ENCODE measurements at regions not wholly inside any gene's neighbourhood (a gene's known extent, or its start where the extent isn't known, plus 50 kb on each side); places are given as distances from the start of the nearest gene placed in this dataset.
"Not testable (repeated sequence)": the region's sequence is repeated elsewhere in the genome, so short reads cannot be mapped to it uniquely, and the experiment has no call there.

DNA sequence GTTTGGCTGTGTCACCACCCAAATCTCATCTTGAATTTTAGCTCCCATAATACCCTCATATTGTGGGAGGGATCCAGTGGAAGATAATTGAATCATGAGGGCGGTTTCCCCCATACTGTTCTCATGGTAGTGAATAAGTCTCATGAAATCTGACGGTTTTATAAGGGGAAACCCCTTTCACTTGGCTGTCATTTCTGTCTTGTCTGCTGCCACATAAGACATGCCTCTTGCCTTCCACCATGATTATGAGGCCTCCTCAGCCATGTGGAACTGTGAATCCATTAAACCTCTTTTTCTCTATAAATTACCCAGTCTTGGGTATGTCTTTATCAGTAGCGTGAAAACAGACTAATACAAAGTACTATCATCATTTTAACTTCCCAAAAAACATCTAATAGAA is 216.5 kb upstream of the SETMAR start:
- TF ChIP-seq, protein P1, sequence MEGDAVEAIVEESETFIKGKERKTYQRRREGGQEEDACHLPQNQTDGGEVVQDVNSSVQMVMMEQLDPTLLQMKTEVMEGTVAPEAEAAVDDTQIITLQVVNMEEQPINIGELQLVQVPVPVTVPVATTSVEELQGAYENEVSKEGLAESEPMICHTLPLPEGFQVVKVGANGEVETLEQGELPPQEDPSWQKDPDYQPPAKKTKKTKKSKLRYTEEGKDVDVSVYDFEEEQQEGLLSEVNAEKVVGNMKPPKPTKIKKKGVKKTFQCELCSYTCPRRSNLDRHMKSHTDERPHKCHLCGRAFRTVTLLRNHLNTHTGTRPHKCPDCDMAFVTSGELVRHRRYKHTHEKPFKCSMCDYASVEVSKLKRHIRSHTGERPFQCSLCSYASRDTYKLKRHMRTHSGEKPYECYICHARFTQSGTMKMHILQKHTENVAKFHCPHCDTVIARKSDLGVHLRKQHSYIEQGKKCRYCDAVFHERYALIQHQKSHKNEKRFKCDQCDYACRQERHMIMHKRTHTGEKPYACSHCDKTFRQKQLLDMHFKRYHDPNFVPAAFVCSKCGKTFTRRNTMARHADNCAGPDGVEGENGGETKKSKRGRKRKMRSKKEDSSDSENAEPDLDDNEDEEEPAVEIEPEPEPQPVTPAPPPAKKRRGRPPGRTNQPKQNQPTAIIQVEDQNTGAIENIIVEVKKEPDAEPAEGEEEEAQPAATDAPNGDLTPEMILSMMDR (IDR thresholded peaks at IDR 0.05): not testable (repeated sequence)
- TF ChIP-seq POLR2A, POLR2AphosphoS5 (IDR thresholded peaks at IDR 0.05): not testable (repeated sequence)
